ENCODE measurements at regions not wholly inside any gene's neighbourhood (a gene's known extent, or its start where the extent isn't known, plus 50 kb on each side); places are given as distances from the start of the nearest gene placed in this dataset.

GRCh38 chr9:126031116-126031515 lies 283.9 kb downstream of the PBX3 start:
- Histone ChIP-seq H3K36me3 (ENCODE audit: control insufficient read depth in 2 of 2, extremely low read depth in 1 of 2, insufficient read depth in 2 of 2, low read length in 2 of 2) (no peaks in the 10 kb centered on the region), H4K20me1 (ENCODE audit: control insufficient read depth, extremely low read depth, insufficient read depth, low read length) (no peaks in the 10 kb centered on the region), H3K9me1 (ENCODE audit: control insufficient read depth, extremely low read depth, insufficient read depth, low read length) (no peaks in the 10 kb centered on the region), H2AFZ (ENCODE audit: control insufficient read depth, low read length) (no peak overlapping the region), H3K4me2 (ENCODE audit: control insufficient read depth, extremely low read depth, insufficient read depth, low read depth, low read length) (no peak overlapping the region), H3K27ac (ENCODE audit: control insufficient read depth, insufficient read depth, low read length) (no peak overlapping the region), H3K4me1 (ENCODE audit: control insufficient read depth, extremely low read depth, insufficient read depth, low read length) (no peaks in the 10 kb centered on the region), H3K79me2 (ENCODE audit: control insufficient read depth, insufficient read depth, low read length) (no peaks in the 10 kb centered on the region), H3K4me3 (ENCODE audit: control insufficient read depth in 2 of 3, extremely low read depth in 1 of 3, insufficient read depth in 2 of 3, low read depth in 1 of 3, low read length in 3 of 3) (no peak overlapping the region), H3K9ac (ENCODE audit: control insufficient read depth, extremely low read depth, insufficient read depth, low read length) (no peak overlapping the region), H3K27me3 (ENCODE audit: control insufficient read depth, extremely low read depth, insufficient read depth, low read length) (peaks cover 8% of the 10 kb centered on the region), H3K9me3 (ENCODE audit: control insufficient read depth, low read depth, low read length) (no peaks in the 10 kb centered on the region)
- TF ChIP-seq CTCF (optimal IDR thresholded peaks at IDR 0.05 in 1 of 3, IDR thresholded peaks at IDR 0.05 in 1 of 3, conservative IDR thresholded peaks at IDR 0.05 in 1 of 3; ENCODE audit: extremely low read depth in 1 of 3, insufficient read depth in 2 of 3, low read length in 3 of 3) (no peak), EZH2 (IDR thresholded peaks at IDR 0.05; ENCODE audit: low read length) (no peak)
- no peak for FAIRE-seq
- dilution Hi-C loops (cut with MboI; ENCODE audit: extremely low pct_ligation_motif_present, low sequenced_read_pairs), result no loop called here
- DNase-seq (ENCODE audit: low read depth, low spot score), result no peak

GRCh38 chr9:126032135-126032534 lies 285.0 kb downstream of the PBX3 start:
- Histone ChIP-seq H3K27ac (ENCODE audit: control insufficient read depth, insufficient read depth, low read length) (no peak overlapping the region), H3K79me2 (ENCODE audit: control insufficient read depth, insufficient read depth, low read length) (no peaks in the 10 kb centered on the region), H3K9me1 (ENCODE audit: control insufficient read depth, extremely low read depth, insufficient read depth, low read length) (no peaks in the 10 kb centered on the region), H3K36me3 (ENCODE audit: control insufficient read depth in 2 of 2, extremely low read depth in 1 of 2, insufficient read depth in 2 of 2, low read length in 2 of 2) (no peaks in the 10 kb centered on the region), H3K4me2 (ENCODE audit: control insufficient read depth, extremely low read depth, insufficient read depth, low read depth, low read length) (no peak overlapping the region), H3K9ac (ENCODE audit: control insufficient read depth, extremely low read depth, insufficient read depth, low read length) (no peak overlapping the region), H3K4me1 (ENCODE audit: control insufficient read depth, extremely low read depth, insufficient read depth, low read length) (no peaks in the 10 kb centered on the region), H3K27me3 (ENCODE audit: control insufficient read depth, extremely low read depth, insufficient read depth, low read length) (peaks cover 8% of the 10 kb centered on the region), H4K20me1 (ENCODE audit: control insufficient read depth, extremely low read depth, insufficient read depth, low read length) (no peaks in the 10 kb centered on the region), H3K9me3 (ENCODE audit: control insufficient read depth, low read depth, low read length) (no peaks in the 10 kb centered on the region), H3K4me3 (ENCODE audit: control insufficient read depth in 2 of 3, extremely low read depth in 1 of 3, insufficient read depth in 2 of 3, low read depth in 1 of 3, low read length in 3 of 3) (no peak overlapping the region), H2AFZ (ENCODE audit: control insufficient read depth, low read length) (no peak overlapping the region)
- DNase-seq (ENCODE audit: low read depth, low spot score), result no peak
- no peak for TF ChIP-seq EZH2 (IDR thresholded peaks at IDR 0.05; ENCODE audit: low read length)
- dilution Hi-C loops (cut with MboI; ENCODE audit: extremely low pct_ligation_motif_present, low sequenced_read_pairs), result no loop called here
- FAIRE-seq, result no peak

GRCh38 chr9:126033318-126033717 lies 286.1 kb downstream of the PBX3 start:
- H2AFZ ChIP-seq (ENCODE audit: control insufficient read depth, low read length), result no peak overlapping the region
- dilution Hi-C loops (cut with MboI; ENCODE audit: extremely low pct_ligation_motif_present, low sequenced_read_pairs), result no loop called here

More at GRCh38 chr9:126033318-126033717, 286.1 kb downstream of the PBX3 start:
- H3K36me3 ChIP-seq (ENCODE audit: control insufficient read depth in 2 of 2, extremely low read depth in 1 of 2, insufficient read depth in 2 of 2, low read length in 2 of 2), result no peaks in the 10 kb centered on the region
- no peak for TF ChIP-seq CTCF (optimal IDR thresholded peaks at IDR 0.05 in 1 of 3, IDR thresholded peaks at IDR 0.05 in 1 of 3, conservative IDR thresholded peaks at IDR 0.05 in 1 of 3; ENCODE audit: extremely low read depth in 1 of 3, insufficient read depth in 2 of 3, low read length in 3 of 3)
- no peak for TF ChIP-seq EZH2 (IDR thresholded peaks at IDR 0.05; ENCODE audit: low read length)
- no peak for FAIRE-seq
- H3K9me1 ChIP-seq (ENCODE audit: control insufficient read depth, extremely low read depth, insufficient read depth, low read length), result no peaks in the 10 kb centered on the region
- H3K27ac ChIP-seq (ENCODE audit: control insufficient read depth, insufficient read depth, low read length), result no peak overlapping the region
- no peak for DNase-seq (ENCODE audit: low read depth, low spot score)
- peaks cover 8% of the 10 kb centered on the region for H3K27me3 ChIP-seq (ENCODE audit: control insufficient read depth, extremely low read depth, insufficient read depth, low read length)
- no peak overlapping the region for H3K4me3 ChIP-seq (ENCODE audit: control insufficient read depth in 2 of 3, extremely low read depth in 1 of 3, insufficient read depth in 2 of 3, low read depth in 1 of 3, low read length in 3 of 3)
- H3K9me3 ChIP-seq (ENCODE audit: control insufficient read depth, low read depth, low read length), result no peaks in the 10 kb centered on the region
- H3K4me2 ChIP-seq (ENCODE audit: control insufficient read depth, extremely low read depth, insufficient read depth, low read depth, low read length), result peak overlapping the region; percentile 10
- no peaks in the 10 kb centered on the region for H4K20me1 ChIP-seq (ENCODE audit: control insufficient read depth, extremely low read depth, insufficient read depth, low read length)
- no peak overlapping the region for H3K9ac ChIP-seq (ENCODE audit: control insufficient read depth, extremely low read depth, insufficient read depth, low read length)
- H3K4me1 ChIP-seq (ENCODE audit: control insufficient read depth, extremely low read depth, insufficient read depth, low read length), result no peaks in the 10 kb centered on the region
- no peaks in the 10 kb centered on the region for H3K79me2 ChIP-seq (ENCODE audit: control insufficient read depth, insufficient read depth, low read length)
